ENCODE measurements at regions not wholly inside any gene's neighbourhood (a gene's known extent, or its start where the extent isn't known, plus 50 kb on each side); places are given as distances from the start of the nearest gene placed in this dataset.

DNA sequence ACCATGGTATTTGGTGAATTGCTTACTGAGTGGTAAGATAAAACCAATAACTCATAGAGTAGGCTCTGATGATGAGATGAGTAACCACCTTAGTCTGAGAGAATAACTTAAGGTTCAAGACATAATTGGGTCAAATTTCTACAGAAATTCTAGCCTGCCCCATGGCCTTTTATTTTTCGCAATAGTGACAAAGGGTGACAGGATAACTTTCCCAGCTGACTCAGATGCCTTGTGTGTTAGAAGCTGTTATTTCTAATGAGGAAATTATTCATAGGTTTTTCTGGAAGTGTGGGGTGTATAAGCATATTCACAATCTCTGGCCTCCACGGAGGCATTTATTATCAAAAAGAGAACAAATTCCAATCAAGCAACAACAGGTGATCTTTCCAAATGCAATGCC lies 159.0 kb downstream of the NUP35 start:
- TF ChIP-seq, protein P1, sequence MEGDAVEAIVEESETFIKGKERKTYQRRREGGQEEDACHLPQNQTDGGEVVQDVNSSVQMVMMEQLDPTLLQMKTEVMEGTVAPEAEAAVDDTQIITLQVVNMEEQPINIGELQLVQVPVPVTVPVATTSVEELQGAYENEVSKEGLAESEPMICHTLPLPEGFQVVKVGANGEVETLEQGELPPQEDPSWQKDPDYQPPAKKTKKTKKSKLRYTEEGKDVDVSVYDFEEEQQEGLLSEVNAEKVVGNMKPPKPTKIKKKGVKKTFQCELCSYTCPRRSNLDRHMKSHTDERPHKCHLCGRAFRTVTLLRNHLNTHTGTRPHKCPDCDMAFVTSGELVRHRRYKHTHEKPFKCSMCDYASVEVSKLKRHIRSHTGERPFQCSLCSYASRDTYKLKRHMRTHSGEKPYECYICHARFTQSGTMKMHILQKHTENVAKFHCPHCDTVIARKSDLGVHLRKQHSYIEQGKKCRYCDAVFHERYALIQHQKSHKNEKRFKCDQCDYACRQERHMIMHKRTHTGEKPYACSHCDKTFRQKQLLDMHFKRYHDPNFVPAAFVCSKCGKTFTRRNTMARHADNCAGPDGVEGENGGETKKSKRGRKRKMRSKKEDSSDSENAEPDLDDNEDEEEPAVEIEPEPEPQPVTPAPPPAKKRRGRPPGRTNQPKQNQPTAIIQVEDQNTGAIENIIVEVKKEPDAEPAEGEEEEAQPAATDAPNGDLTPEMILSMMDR (IDR thresholded peaks at IDR 0.05; ENCODE audit: insufficient read depth, low read length, poor library complexity, severe bottlenecking), result no peak
- no peak for DNase-seq (ENCODE audit: extremely low read depth, insufficient read length)

DNA sequence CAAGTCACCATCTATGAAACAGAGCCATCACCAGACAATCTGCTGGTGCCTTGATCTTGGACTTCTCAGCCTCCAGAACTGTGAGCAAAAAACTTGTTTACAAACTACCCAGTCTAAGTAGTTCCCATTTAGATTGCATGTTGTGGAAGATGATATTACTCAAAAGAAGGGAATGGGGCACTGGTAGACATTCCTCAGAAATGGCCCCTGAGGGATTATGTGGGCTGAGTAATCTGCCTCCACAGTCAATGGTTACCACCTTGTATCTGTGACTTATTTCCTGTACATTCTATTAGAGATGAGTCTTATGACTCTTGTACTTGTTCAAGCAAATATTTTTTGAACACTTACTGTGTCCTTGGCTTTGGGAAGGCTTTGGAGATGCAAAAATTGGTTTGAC lies 160.4 kb downstream of the NUP35 start:
- no peak for DNase-seq (ENCODE audit: extremely low read depth, insufficient read length)
- Histone ChIP-seq H3K36me3 (ENCODE audit: control insufficient read depth, insufficient read depth, low read length) (no peaks in the 10 kb centered on the region), H3K27me3 (replicated peaks; ENCODE audit: control insufficient read depth, insufficient read depth, low read length) (no peaks in the 10 kb centered on the region), H3K4me3 (replicated peaks; ENCODE audit: low read depth, low read length) (no peak overlapping the region)
- TF ChIP-seq, protein P1 (IDR thresholded peaks at IDR 0.05; ENCODE audit: insufficient read depth, low read length, poor library complexity, severe bottlenecking), result no peak

More for the DNA sequence above, 159.0 kb downstream of the NUP35 start:
- no peaks in the 10 kb centered on the region; the same call in 1 of the 2 replicates for H3K27me3 ChIP-seq (replicated peaks; ENCODE audit: control insufficient read depth, insufficient read depth, low read length)
- no peak overlapping the region for H3K4me3 ChIP-seq (replicated peaks; ENCODE audit: low read depth, low read length)
- H3K36me3 ChIP-seq (ENCODE audit: control insufficient read depth, insufficient read depth, low read length), result no peaks in the 10 kb centered on the region

DNA sequence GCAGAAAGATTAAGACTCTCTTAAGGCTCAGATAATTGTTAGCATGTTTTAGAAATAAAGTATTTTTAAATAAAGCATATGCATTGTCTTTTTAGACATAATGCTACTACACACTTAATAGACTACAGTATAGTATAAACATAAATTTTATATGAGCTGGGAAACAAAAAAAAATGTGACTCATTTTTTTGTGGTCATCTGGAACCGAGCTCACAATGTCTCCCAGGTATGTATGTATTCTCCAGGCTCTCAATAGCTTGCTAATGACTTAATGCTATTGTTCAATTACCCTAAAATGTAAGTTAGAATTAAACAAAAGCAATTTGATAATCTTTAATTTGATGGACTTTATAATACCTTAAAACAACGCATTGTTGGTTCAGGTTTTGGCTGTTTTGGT lies 167.2 kb downstream of the NUP35 start:
- DNase-seq (ENCODE audit: extremely low read depth, insufficient read length), result no peak
- Histone ChIP-seq H3K4me3 (replicated peaks; ENCODE audit: low read depth, low read length) (no peak overlapping the region), H3K36me3 (ENCODE audit: control insufficient read depth, insufficient read depth, low read length) (no peaks in the 10 kb centered on the region), H3K27me3 (replicated peaks; ENCODE audit: control insufficient read depth, insufficient read depth, low read length) (no peaks in the 10 kb centered on the region)
- TF ChIP-seq, protein P1 (IDR thresholded peaks at IDR 0.05; ENCODE audit: insufficient read depth, low read length, poor library complexity, severe bottlenecking), result no peak

DNA sequence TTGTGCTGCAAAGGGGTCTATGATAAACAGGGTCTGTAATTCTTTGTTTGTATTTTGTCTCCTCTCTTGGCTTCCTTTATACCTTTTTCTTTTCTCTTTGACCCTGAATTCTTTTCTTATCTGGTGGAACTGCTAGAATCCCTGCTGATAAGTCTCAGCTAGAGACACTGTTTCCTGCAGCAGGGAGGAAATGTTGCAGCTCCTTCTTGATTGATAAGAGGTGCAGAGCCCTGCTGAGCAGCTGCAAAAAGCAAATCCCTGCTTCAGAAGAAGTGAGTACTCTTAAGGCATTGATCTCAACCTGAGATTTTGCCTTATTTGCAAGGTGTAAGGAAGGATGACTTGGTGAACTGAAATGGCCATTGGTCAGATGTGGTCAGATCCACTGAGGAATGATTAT lies 167.8 kb downstream of the NUP35 start:
- DNase-seq (ENCODE audit: extremely low read depth, insufficient read length), result no peak
- H3K27me3 ChIP-seq (replicated peaks; ENCODE audit: control insufficient read depth, insufficient read depth, low read length), result no peaks in the 10 kb centered on the region
- TF ChIP-seq, protein P1 (IDR thresholded peaks at IDR 0.05; ENCODE audit: insufficient read depth, low read length, poor library complexity, severe bottlenecking), result no peak
- H3K36me3 ChIP-seq (ENCODE audit: control insufficient read depth, insufficient read depth, low read length), result no peaks in the 10 kb centered on the region
- no peak overlapping the region for H3K4me3 ChIP-seq (replicated peaks; ENCODE audit: low read depth, low read length)

DNA sequence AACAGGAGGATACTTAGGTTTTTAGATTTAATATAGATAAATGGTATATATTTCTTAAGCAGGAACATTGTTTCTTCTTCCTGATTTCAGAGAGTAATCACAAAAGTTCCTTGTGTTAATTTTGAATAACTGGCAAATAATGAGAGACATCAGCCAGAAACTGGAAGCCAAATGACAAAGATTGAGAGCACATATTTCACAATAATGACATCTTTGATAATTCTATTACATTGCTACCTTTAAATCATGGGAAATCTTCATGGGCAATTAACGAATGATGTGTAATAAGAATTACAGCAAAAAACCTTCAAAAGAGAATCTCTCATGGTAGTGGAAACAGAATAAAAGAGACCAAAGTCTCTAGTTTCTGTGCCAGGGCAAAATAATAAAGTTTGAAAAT lies 215.1 kb downstream of the NUP35 start:
- TF ChIP-seq, protein P1 (IDR thresholded peaks at IDR 0.05; ENCODE audit: insufficient read depth, low read length, poor library complexity, severe bottlenecking), result no peak
- DNase-seq (ENCODE audit: extremely low read depth, insufficient read length), result no peak
- H3K27me3 ChIP-seq (replicated peaks; ENCODE audit: control insufficient read depth, insufficient read depth, low read length), result no peaks in the 10 kb centered on the region
- no peak overlapping the region for H3K4me3 ChIP-seq (replicated peaks; ENCODE audit: low read depth, low read length)
- no peaks in the 10 kb centered on the region for H3K36me3 ChIP-seq (ENCODE audit: control insufficient read depth, insufficient read depth, low read length)

DNA sequence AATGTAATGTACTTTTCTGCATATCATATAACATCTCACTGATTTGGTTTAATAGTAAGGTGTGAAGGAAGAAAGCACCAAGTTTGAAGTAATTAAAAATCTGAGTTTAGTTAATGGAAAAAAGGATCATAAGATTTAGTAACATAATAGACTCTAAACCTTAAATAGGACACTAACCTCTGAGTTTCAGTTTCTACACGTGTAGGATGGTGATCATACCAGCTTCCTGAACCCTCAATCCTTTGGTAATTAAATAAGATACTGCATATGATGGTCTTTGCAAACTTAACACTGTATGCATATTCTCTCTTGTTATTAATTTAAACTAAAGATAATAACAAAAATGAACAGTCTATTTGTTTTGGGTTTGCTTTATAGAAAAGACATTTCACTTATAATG lies 216.8 kb downstream of the NUP35 start:
- no peak for DNase-seq (ENCODE audit: extremely low read depth, insufficient read length)
- TF ChIP-seq, protein P1 (IDR thresholded peaks at IDR 0.05; ENCODE audit: insufficient read depth, low read length, poor library complexity, severe bottlenecking), result no peak
- Histone ChIP-seq H3K27me3 (replicated peaks; ENCODE audit: control insufficient read depth, insufficient read depth, low read length) (no peaks in the 10 kb centered on the region), H3K36me3 (ENCODE audit: control insufficient read depth, insufficient read depth, low read length) (no peaks in the 10 kb centered on the region), H3K4me3 (replicated peaks; ENCODE audit: low read depth, low read length) (no peak overlapping the region)

Data from GM06990 (cell line).